HG03280 (cell line): ENCODE measurements at regions not wholly inside any gene's neighbourhood (a gene's known extent, or its start where the extent isn't known, plus 50 kb on each side); places are given as distances from the start of the nearest gene placed in this dataset.
"Not testable (repeated sequence)": the region's sequence is repeated elsewhere in the genome, so short reads cannot be mapped to it uniquely, and the experiment has no call there.

ENCODE experiments used
- ATAC-seq: cut with Tn5 transposase; IDR thresholded peaks from one replicate; pipeline ENCODE4 v1.9.1; 2021; ENCODE audit warnings: mild to moderate bottlenecking, moderate library complexity; ENCODE audit not compliant: unreplicated experiment

DNA sequence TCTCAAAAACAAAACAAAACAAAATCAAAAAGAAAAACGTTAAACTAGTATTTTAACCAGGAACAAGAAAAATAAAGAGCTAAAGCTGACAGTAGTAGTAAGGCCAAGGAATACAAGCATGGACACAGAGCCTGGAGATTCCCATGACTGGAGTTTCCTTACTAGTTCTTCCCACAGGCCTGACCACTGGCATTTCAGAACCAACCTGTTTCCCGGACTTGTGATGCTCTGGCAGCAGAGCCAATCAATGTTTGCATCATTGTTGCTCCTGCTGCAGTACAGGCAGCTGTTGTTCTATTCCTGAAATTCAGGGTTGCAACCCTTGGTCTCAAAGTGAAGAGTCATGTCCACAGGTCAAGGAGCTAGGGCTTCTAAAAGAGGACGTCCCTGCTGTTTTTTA lies 111.3 kb upstream of the WARS2 start:
- ATAC-seq = no peak

DNA sequence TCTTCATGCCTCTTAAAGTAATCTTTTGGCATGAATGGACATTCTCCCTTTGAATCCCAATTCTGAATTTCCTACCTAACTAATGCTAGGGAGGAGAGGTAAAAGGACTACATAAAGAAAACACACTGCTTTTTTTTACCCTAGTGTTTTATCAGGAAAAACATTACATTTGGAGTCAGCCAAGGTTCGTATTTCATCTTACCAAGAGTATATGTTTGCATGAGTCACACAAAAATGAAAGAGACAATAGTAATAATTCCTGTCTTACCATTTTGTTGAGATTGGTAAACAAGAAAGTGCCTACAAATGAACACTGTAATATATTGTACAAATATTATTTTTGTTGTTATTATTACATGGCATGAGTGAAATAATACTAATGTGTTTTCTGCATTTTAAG lies 112.9 kb upstream of the WARS2 start:
- no peak for ATAC-seq

DNA sequence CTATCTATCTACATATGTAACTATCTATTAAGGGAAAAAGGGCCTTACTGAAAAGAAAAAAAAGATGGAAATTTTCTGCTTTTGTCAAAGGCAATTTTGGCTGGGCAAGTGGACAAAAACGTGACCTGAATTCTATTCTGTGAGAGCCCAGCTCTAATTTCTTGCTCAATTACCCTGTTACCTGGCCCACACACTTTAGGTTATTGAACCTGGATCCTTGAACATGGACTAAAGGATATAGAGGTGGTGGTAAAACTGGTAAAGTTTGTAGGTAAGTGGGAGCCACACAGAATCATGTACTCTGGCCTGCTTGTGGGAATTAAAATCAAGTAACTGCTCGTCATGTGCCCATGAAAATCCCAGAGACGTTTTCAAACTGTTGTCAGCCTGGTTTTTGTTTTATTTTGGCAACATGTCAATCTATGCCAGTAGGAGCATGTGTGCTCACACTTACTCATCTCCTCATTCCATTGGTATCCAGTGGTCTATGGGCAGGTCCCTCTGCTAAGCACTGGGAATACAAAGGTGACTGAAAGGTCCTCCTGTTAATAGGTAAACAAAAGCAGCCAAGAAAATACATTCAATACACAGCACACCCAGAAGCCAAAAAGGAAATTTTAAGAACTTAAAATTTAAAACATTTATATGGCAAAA lies 113.7 kb upstream of the WARS2 start:
- ATAC-seq = no peak

DNA sequence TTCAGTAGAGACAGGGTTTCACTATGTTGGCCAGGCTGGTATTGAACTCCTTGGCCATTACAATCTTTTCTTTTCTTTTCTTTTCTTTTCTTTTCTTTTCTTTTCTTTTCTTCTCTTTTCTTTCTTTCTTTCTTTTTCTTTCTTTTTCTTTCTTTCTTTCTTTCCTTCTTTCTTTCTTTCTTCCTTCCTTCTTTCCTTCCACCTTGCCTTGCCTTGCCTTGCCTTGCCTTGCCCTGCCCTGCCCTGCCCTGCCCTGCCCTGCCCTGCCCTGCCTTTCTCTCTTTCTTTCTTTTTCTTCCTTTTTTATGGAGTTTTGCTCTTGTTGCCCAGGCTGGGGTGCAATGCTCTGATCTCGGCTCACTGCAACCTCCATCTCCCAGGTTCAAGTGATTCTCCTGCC lies 112.5 kb upstream of the HAO2 start:
- not testable (repeated sequence) for ATAC-seq

DNA sequence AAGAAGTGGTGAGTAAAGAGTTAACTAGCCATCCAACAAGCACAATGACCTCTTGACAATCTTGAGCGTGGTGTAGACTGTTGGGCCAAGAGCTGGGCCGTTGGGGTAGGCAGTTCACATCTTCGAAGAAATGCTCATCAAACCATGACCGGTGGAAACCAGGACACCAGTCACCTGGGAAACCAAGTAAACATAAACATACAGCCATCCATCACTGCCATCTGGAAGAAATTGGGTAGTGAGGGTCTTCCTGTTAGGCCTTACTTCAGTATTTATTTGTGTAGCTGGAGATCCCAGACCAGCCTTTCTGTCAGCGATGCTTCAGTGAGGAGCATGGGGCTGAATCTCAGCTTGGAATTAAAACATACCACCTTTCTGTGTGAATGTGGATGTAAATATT lies 108.1 kb upstream of the HAO2 start:
- ATAC-seq = no peak

DNA sequence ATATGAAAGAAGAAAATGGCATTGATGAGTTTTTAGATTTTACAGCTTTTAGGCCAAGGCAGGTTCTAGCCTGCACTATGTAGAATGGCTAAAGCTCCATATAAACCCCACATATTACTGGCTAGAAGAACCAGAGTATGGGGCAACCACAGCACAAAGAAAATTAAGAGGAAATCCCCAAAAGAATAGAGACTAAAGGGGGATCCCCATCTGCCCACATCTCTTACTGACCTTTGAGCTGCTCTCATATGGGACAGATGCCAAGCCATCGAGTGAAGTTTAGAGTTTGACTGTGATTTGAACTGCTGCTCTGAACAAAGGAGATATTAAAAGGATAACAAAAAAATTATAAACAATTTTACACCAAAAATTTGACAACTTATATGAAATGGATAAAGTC lies 102.2 kb upstream of the HAO2 start:
- ATAC-seq = peak; percentile 89

DNA sequence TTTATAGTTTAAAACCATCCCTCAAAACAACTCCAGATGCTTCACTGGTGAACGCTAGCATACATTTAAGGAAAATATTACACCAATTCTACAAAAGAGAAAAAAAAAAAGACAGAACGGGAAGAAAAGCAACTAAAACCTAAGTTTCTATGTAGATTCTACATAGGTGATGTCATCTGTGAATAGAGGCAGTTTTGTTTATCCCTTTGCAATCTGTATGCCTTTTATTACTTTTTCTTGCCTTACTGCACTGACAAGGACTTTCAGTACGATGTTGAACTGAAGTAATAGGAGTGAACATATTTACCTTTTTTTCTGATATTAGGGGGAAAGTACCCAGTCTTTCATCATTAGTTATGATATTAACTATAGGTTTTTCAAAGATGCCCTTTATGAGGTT lies 101.7 kb upstream of the HAO2 start:
- no peak for ATAC-seq

DNA sequence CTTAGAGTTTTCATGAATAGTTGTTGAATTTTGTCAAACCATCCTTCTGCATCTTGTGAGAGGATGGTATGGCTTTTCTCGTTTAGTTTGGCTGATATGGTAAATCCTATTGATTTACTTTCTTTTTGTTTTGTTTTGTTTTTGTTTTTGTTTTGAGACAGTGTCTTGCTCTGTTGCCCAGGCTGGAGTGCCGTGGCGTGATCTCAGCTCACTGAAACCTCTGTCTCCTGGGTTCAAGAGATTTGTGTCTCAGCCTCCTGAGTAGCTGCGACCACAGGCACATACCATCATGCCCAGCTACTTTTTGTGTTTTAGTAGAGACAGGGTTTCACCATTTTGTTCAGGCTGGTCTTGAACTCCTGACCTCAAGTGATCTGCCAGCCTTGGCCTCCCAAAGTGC lies 101.3 kb upstream of the HAO2 start:
- ATAC-seq = not testable (repeated sequence)

DNA sequence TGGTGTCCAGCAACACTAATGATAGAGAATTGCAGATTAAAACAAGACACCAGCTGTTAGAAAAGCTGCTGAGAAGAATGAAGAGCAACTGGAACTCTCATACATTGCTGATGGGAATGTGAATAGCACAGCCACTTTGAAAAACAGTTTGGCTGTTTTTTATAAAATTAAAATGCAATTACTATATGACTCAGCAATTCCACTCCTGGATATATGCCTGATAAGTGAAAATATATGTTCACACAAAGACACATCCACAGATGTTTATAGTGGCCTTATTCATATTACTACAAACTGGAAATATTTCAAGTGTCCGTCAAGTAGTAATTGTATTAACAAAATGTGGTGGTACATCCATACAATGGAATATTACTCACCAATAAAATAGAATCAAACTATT lies 99.7 kb upstream of the HAO2 start:
- ATAC-seq = no peak

DNA sequence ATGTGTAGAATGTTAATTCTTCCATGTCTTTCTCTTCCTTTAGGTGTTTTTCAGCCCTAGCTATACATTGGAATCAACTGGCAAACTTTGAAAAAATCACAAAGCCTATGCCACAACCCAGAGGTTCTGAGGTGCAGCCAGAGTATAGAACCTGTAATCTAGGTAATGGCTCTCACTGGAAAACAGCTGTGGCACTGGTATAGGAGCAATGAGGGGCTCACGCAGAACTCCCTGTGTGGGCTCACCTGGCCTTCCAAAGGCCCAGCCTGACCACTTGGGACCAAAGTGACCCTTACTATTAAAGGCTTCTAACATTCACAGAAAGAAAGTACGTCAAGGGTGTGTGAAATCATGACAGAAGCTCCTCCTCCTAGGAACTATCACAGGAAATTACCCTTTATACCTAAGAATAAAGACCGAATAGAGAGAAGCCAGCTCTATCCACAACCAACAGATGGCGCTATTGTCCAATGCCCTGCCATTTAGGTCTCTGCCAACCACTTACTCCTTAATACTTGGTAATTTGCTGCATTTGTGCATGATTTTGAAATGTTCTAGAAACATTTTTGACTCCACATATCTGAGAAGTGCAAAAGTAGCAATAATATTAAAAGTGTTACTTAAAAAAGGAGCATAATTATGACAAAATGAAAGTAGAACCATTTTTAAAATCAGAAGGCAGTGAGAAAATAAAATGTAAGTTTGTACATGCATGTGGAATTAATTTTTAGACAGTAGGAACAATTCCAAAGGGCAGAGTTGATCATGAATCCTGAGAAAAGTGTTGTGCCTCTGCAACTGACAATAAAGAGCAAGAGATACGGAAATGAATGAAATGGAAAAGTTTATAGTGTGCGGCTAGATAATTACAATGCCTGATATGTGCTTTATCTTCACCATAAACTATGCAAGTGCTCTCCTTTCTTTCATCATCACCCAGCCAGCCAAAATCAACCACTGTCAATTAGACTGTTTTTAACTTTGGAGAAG lies 93.1 kb upstream of the HAO2 start:
- ATAC-seq = peak; percentile 63

DNA sequence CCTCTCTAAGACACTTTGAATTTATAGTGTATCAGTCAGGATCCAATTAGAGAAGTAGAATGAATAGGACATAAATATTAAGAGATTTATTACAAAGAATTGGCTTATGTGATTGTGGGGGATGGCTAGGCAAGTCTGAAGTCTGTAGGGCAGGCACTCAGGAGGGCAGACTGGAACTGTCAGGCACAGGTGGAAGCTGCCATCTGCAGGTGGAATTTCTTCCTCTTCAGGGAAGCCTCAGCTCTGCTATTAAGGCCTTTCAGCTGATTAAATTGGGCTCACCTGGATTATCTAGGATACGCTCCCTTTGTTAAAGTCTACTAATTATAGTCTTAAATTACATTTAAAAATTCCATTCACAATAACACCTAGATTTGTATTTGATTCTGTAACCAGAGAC lies 92.0 kb upstream of the HAO2 start:
- no peak for ATAC-seq

DNA sequence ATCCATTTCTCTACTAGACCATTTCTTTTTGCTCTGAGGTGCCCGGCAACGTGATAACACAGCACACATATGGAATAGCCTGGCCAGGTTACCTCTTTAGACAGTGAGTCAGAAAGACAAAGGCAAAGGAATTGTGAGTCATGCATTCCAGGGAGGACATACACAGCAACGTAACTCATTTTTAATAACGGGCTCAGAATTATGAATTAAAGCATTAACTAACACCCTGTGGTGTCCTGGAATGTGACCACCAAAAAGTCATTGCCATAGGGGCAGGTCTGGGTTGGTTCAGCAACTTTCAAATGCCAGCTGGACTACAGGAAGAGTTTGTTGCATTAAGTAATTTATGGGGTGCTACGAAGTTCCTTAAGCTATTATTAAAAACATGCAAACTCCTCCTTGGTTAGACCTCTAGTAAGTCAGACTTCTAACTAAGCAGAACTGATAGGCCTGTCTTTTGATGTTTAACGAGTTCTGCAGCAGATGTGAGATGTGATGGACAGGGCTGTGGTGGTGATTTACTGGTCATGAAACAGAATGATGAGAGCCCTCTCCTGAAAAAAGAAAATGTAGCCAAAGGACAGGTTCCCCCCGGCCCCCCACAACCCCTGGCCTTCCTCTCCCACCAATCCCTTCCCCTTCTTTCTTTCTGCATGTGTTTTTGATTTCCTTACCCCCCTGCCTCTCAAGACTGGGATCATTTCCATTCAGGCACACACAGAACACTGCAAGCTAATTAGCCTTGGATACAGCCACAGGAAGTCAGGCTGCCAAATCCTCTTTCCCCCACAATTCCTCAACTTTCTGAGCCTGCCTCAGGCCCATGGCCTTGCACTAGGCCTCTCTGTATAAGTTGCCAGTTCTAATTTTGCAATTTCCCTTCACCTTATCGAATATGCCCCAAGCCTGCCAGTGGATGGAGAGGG lies 88.9 kb upstream of the HAO2 start:
- no peak for ATAC-seq

DNA sequence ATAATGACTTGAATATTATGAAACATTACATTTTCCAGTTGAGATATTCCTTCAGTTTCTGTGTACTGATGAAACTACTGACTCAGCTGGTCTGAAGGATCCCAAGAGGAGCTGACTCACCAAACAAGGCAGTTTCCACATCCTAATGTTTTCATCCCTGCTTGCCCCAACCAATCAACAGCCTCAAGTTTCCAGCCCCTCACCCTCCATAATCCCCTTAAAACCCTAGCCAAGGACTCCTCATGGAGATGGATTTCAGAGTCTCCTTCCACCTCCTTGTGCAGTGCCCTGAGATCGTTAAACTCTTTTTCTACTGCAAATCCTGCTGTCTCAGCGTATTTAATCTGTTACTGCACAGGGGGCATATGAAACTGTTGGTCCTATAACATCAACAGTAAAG lies 83.1 kb upstream of the HAO2 start:
- ATAC-seq = no peak

DNA sequence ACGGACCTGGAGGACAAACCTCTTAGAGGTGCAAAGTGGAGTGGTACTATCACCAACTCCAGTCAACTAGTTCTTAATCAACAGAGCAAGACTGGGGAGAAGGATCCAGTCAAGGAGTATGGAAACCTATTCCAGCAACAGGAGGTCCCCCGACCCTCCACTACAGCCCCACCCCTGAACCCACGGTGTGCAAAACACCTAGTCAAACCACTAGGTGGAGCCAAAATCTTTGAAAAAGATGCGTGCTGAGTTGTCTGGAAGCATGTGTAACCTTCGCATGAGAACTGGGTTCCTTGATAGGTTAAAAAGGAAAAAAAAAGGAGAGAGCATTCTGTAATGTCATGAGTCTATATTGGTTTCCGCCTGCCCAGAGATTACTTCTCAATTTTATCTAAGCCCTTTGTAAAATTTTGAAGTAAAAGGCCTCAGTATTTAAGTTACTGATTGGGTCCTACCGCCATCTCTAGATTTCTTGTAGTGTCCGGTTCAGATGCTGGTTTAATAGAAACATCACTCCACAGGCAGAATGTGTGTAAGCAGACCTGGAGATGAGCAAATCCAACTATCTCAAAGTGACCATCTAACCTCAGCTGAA lies 81.9 kb upstream of the HAO2 start:
- ATAC-seq = no peak

DNA sequence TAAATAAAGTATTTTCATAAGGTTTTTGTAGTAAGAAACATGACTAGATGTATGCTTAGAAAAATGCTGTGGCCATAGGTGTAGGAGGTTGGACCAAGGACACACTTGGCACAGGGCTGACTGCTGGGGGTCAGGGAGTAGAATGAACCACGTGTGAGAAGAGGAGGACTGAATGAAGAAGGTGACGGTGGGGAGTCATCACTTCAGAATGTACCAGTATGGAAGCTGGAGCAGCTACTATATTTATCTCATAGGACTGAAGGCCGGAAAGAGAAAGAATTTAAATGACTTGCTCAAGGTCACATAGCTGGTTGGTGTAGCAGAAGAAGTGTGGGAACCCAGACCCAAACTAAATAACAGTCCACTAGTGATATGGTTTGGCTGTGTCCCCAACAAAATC lies 79.8 kb upstream of the HAO2 start:
- ATAC-seq = no peak

DNA sequence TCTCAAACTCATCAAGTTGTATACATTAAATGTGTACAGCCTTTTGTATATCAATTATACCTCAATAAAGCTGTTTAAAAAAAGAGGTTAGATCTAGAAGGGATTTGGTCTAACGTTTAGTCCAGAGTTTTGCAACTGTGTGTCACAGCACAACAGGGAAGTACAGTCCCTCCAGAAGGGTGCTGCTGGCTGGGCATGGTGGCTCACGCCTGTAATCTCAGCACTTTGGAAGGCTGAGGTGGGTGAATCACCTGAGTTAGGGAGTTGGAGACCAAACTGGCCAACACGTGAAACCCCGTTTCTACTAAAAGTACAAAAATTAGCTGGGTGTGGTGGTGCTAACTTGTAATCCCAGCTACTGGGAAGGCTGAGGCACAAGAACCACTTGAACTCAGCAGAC lies 78.3 kb upstream of the HAO2 start:
- no peak for ATAC-seq

DNA sequence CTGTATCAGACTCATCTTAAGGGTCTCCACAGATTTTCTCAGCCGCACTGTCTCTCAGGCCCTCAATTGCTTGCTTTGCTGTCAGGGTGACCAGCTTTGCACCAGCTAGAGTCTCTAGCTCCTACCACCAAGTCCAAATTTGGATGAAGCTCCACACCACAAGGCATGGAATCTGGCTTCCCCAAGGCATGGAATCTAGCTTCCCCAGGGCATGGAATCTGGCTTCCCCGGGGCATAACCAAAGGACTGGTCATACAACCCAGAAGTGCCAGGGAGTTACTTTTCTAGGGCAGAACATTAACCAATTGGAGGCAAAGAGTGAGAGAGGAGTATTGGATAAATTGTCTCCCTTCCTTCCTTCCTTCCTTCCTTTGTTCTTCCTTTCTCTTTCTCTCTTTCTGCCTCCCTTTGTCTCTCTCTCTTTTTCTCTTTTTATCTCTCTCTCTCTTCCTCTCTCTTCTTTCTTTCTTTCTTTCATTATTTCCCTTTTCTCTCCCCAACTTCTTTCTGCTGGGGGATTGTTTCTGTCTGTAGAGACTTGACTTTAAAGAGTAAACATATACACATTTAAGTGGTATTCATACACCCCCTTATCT lies 76.9 kb upstream of the HAO2 start:
- no peak for ATAC-seq

DNA sequence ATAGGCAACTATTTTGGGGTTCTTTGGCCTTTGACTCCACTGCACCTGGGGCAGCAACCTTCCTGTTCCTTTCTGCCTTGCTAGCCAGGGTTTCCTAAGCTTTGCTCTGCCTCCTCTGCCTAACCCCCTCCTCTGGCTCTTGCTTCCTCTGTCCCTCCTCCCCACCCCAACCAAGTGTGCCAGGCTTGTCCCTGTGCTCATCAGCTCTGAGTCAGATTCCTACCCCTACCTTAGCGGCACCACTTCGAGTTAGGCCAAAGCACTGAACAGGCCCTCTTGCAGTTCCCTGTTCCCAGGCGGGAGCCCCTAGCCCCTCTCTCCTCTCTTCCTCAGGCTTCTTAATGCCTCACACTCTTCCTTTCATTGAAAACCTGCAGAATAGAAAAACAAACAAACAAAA lies 74.8 kb upstream of the HAO2 start:
- no peak for ATAC-seq

DNA sequence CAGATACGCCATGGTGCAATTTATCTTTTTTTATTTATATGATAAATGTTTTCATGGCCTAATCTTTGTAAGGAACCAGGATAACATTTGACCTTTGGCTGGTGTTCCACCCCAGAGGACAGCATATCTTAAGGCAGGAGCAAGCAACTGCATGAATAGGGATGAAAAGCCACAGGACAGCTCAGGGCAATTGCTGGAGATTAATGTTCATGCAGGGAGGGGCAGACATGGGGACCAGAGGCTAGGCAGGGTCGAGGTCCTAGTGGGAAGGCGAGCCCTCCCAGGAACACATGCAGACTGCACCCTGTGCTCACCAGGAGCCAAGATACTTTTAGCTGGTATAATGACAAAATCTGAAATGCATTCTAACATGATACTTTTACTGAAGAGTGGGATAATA lies 74.4 kb upstream of the HAO2 start:
- no peak for ATAC-seq

DNA sequence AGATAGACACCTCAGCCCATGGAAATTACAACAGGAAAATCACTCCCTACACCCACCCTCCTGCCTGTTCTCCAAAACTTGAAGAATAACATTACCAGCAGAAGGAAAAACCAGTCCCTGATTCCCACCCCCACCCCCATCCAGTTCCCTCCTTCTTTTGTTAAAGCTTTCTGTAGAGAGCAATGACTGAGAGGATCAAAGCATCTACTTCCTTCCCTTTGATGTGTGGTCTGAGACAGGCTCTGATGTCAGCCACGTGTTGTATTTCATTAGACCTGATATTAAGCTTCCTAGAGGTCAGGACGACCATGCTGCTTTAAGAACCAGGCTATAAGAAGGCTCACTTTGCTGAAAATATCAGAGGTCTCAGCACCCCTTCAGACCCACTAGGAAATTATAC lies 73.9 kb upstream of the HAO2 start:
- ATAC-seq = no peak
